Lung (tissue), 11 donors: ENCODE measurements at regions not wholly inside any gene's neighbourhood (a gene's known extent, or its start where the extent isn't known, plus 50 kb on each side); places are given as distances from the start of the nearest gene placed in this dataset.

ENCODE experiments used
- ATAC-seq: fragments of 200-7000 bp; cut with Tn5 transposase; one replicate; pipeline ENCODE4 v1.9.1; 2020; ENCODE audit warnings: moderate number of reproducible peaks; ENCODE audit not compliant: insufficient read depth, low FRiP score
- DNase-seq, 3 donors: peaks; one replicate each; pipeline ENCODE4 v3.0.0-alpha.2; 2013 to 2017
- H3K27ac ChIP-seq, 2 donors: one replicate each; pipeline ENCODE4 v1.5.1; 2013; ENCODE audit warnings: mild to moderate bottlenecking in 2 of 2, moderate library complexity in 2 of 2, control low read depth in 1 of 2, inconsistent platforms in 1 of 2, low read depth in 1 of 2, low read length in 1 of 2
- H3K27me3 ChIP-seq, 3 donors: one replicate each; pipeline ENCODE4 v1.5.1; 2013; ENCODE audit warnings: low read length in 2 of 3; ENCODE audit not compliant: control insufficient read depth in 3 of 3, insufficient read depth in 3 of 3
- H3K36me3 ChIP-seq, 4 donors: one replicate each; pipeline ENCODE4 v1.5.1; 2013; ENCODE audit warnings: low read length in 4 of 4, mild to moderate bottlenecking in 1 of 4, moderate library complexity in 1 of 4; ENCODE audit not compliant: control insufficient read depth in 4 of 4, insufficient read depth in 4 of 4
- H3K4me1 ChIP-seq, 5 donors: one replicate each; pipeline ENCODE4 v1.5.1; 2013; ENCODE audit warnings: low read length in 5 of 5, mild to moderate bottlenecking in 2 of 5, moderate library complexity in 1 of 5; ENCODE audit not compliant: control insufficient read depth in 5 of 5, insufficient read depth in 5 of 5
- H3K4me3 ChIP-seq: one replicate; pipeline ENCODE4 v1.5.1; 2013; ENCODE audit warnings: mild to moderate bottlenecking, control low read depth, moderate library complexity
- H3K9ac ChIP-seq, 2 donors: one replicate each; pipeline ENCODE4 v1.5.1; 2013; ENCODE audit warnings: low read length in 2 of 2, control low read depth in 1 of 2; ENCODE audit not compliant: insufficient read depth in 1 of 2
- H3K9me3 ChIP-seq, 4 donors: one replicate each; pipeline ENCODE4 v1.5.1; 2013; ENCODE audit warnings: low read length in 3 of 4, mild to moderate bottlenecking in 1 of 4, moderate library complexity in 1 of 4; ENCODE audit not compliant: control insufficient read depth in 4 of 4, insufficient read depth in 3 of 4
- CTCF ChIP-seq: IDR thresholded peaks from 2 replicates; pipeline ENCODE4 v1.5.1; 2012; ENCODE audit warnings: mild to moderate bottlenecking; ENCODE audit errors: control extremely low read depth, extremely low read depth
- WGBS, 2 donors: extraction: QIAGEN DNeasy Blood & Tissue Kit; methylation state at CpG; one replicate each; pipeline ENCODE4 v1.1.7; 2013; 5-methylcytosine and 5-hydroxymethylcytosine counted together
- donor health status: control.
- donor health status: control.
- donor health status: Bipolar disorder and iron deficiency.
- donor health status: healthy.
- donor health status: DM: yes; HTN: yes; CAD: no.

- Histone ChIP-seq H3K9me3 (peaks cover 0 to 2% (median 0%) of the 10 kb centered on the region in 4 donors), H3K9ac (no peak overlapping the region), H3K36me3 (no peaks in the 10 kb centered on the region), H3K4me1 (no peaks in the 10 kb centered on the region), H3K27ac (no peak overlapping the region), H3K4me3 (no peak overlapping the region), H3K27me3 (no peaks in the 10 kb centered on the region)
- WGBS, 2 donors = 92 to 95% methylated on average over 3 of the region's 3 CpGs
- no peak for ATAC-seq
- TF ChIP-seq CTCF = no peak
- no peak for DNase-seq
These were observed 68.5 kb upstream of the BARX2 start for GRCh38 chr11:129307162-129307561.

- DNase-seq (no peak), ATAC-seq (no peak)
- H3K27ac ChIP-seq = no peak overlapping the region
- no peak overlapping the region for H3K9ac ChIP-seq
- no peak for TF ChIP-seq CTCF
- H3K9me3 ChIP-seq = peaks cover 0 to 2% (median 0%) of the 10 kb centered on the region in 4 donors
- H3K4me3 ChIP-seq = no peak overlapping the region
- WGBS, 2 donors = 93 to 97% methylated on average over 6 of the region's 6 CpGs
- no peaks in the 10 kb centered on the region for H3K4me1 ChIP-seq
- no peaks in the 10 kb centered on the region for H3K36me3 ChIP-seq
- H3K27me3 ChIP-seq = no peaks in the 10 kb centered on the region
These were observed 73.1 kb upstream of the BARX2 start for GRCh38 chr11:129302386-129303101.

GRCh38 chr11:129300099-129300498 lies 75.5 kb upstream of the BARX2 start:
- ATAC-seq (no peak), DNase-seq (no peak)
- Histone ChIP-seq H3K4me1 (no peaks in the 10 kb centered on the region), H3K4me3 (no peak overlapping the region), H3K9ac (no peak overlapping the region), H3K27ac (no peak overlapping the region), H3K36me3 (no peaks in the 10 kb centered on the region), H3K9me3 (no peaks in the 10 kb centered on the region), H3K27me3 (no peaks in the 10 kb centered on the region)
- WGBS, 2 donors = 75 to 84% methylated on average over 3 of the region's 3 CpGs
- TF ChIP-seq CTCF = no peak

- H3K27me3 ChIP-seq = no peaks in the 10 kb centered on the region
- ATAC-seq = no peak
- H3K9me3 ChIP-seq = no peaks in the 10 kb centered on the region
- H3K4me1 ChIP-seq = no peaks in the 10 kb centered on the region
- no peak for DNase-seq
- H3K27ac ChIP-seq = no peak overlapping the region
- no peak overlapping the region for H3K4me3 ChIP-seq
- H3K9ac ChIP-seq = no peak overlapping the region
- no peaks in the 10 kb centered on the region for H3K36me3 ChIP-seq
- 78 to 83% methylated on average over 2 of the region's 2 CpGs for whole genome bisulfite sequencing, 2 donors
- no peak for TF ChIP-seq CTCF
These were observed 76.7 kb upstream of the BARX2 start for GRCh38 chr11:129298988-129299387.
